ENCODE measurements at regions not wholly inside any gene's neighbourhood (a gene's known extent, or its start where the extent isn't known, plus 50 kb on each side); places are given as distances from the start of the nearest gene placed in this dataset.

DNA sequence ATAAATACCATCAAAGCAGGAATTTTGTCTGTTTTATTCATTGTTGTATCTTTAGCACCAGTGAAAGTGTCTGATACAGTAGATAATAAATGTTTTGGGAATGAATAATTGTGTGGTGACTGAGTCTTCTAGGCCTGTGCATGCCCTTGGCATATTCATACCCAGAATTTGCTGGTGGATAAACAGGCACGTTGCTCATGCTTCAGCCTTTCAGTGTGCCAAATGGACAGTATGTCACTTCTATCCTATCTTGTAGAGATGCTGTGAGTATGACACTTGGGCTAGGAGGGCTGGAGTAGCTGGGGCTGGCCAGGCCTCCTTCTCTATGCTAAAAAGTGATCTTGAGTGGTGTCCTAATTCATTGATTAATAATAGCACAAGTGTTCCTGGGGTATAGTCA, 287.3 kb upstream of the DDI1 start:
- Histone ChIP-seq H3K9me3 (no peaks in the 10 kb centered on the region), H3K4me3 (no peak overlapping the region), H3K27me3 (no peaks in the 10 kb centered on the region), H3K27ac (no peak overlapping the region), H3K4me1 (no peaks in the 10 kb centered on the region), H3K36me3 (no peaks in the 10 kb centered on the region)
- DNase-seq (no peak), ATAC-seq (no peak), FAIRE-seq (no peak)
- TF ChIP-seq, protein P1, sequence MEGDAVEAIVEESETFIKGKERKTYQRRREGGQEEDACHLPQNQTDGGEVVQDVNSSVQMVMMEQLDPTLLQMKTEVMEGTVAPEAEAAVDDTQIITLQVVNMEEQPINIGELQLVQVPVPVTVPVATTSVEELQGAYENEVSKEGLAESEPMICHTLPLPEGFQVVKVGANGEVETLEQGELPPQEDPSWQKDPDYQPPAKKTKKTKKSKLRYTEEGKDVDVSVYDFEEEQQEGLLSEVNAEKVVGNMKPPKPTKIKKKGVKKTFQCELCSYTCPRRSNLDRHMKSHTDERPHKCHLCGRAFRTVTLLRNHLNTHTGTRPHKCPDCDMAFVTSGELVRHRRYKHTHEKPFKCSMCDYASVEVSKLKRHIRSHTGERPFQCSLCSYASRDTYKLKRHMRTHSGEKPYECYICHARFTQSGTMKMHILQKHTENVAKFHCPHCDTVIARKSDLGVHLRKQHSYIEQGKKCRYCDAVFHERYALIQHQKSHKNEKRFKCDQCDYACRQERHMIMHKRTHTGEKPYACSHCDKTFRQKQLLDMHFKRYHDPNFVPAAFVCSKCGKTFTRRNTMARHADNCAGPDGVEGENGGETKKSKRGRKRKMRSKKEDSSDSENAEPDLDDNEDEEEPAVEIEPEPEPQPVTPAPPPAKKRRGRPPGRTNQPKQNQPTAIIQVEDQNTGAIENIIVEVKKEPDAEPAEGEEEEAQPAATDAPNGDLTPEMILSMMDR (IDR thresholded peaks at IDR 0.05): no peak
- intact Hi-C loops (cut with DNase I): no loop called here
- 43 to 56% methylated on average over 1 of the region's 1 CpG for WGBS, 2 donors

- H3K4me3 ChIP-seq: no peak overlapping the region
- H3K4me1 ChIP-seq: no peaks in the 10 kb centered on the region
- no peak overlapping the region for H3K27ac ChIP-seq
- DNase-seq (no peak), ATAC-seq (no peak), FAIRE-seq (no peak)
- TF ChIP-seq, protein P1 (IDR thresholded peaks at IDR 0.05): no peak
- no peaks in the 10 kb centered on the region for H3K27me3 ChIP-seq
- intact Hi-C loops (cut with DNase I): no loop called here
- no peaks in the 10 kb centered on the region for H3K36me3 ChIP-seq
- no peaks in the 10 kb centered on the region for H3K9me3 ChIP-seq
These were observed 267.6 kb upstream of the DDI1 start for GRCh38 chr11:103768816-103769215.

DNA sequence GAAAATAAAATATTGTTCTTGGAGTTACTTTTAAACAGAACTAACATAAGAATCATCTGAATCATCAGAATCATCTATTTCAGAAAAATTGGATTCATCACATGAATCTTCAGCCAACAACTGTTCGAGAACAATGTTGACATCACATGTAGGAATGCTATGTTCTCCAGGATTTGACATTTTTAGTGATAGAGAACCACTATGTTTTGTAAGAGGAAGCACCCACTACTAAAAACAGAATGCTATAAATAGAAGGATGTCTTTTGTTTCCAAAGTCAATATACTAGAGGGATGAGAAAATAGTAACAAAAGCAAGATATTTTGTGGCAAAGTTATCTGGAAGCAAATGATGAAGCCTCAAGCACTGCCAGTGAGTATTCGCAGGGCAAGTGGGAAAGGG, 263.4 kb upstream of the DDI1 start:
- Histone ChIP-seq H3K36me3 (no peaks in the 10 kb centered on the region), H3K4me3 (no peak overlapping the region), H3K9me3 (no peaks in the 10 kb centered on the region), H3K27ac (no peak overlapping the region), H3K4me1 (peaks cover 0 to 3% (median 0%) of the 10 kb centered on the region in 3 donors), H3K27me3 (no peaks in the 10 kb centered on the region)
- DNase-seq (no peak), FAIRE-seq (no peak), ATAC-seq (no peak)
- intact Hi-C loops (cut with DNase I): no loop called here
- WGBS, 2 donors: 79 to 88% methylated on average over 2 of the region's 2 CpGs
- TF ChIP-seq, protein P1 (IDR thresholded peaks at IDR 0.05): no peak

DNA sequence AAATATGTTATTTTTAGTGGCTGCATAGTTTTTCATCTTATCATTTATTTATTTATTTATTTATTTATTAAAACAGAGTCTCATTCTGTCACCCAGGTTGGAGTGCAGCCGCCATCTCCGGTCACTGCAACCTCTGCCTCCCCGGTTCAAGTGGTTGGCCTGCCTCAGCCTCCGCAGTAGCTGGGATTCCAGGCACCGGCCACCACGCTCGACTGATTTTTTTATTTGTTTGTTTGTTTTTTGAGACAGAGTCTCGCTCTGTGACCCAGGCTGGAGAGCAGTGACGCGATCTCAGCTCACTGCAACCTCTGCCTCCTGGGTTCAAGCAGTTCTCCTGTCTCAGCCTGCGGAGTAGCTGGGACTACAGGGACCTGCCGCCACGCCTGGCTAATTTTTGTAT, 262.9 kb upstream of the DDI1 start:
- Histone ChIP-seq H3K4me3 (no peak overlapping the region), H3K9me3 (no peaks in the 10 kb centered on the region), H3K27ac (no peak overlapping the region), H3K27me3 (no peaks in the 10 kb centered on the region), H3K4me1 (peaks cover 0 to 3% (median 0%) of the 10 kb centered on the region in 3 donors), H3K36me3 (no peaks in the 10 kb centered on the region)
- ATAC-seq: no peak
- FAIRE-seq: no peak
- no peak for DNase-seq
- intact Hi-C loops (cut with DNase I): no loop called here
- TF ChIP-seq, protein P1 (IDR thresholded peaks at IDR 0.05): no peak
- 93 to 96% methylated on average over 13 of the region's 13 CpGs for WGBS, 2 donors

GRCh38 chr11:103779054-103779453, 257.4 kb upstream of the DDI1 start:
- WGBS, 2 donors: 87 to 97% methylated on average over 1 of the region's 1 CpG
- Histone ChIP-seq H3K4me3 (no peak overlapping the region), H3K27me3 (no peaks in the 10 kb centered on the region), H3K36me3 (no peaks in the 10 kb centered on the region), H3K4me1 (peaks cover 0 to 3% (median 0%) of the 10 kb centered on the region in 3 donors), H3K9me3 (no peaks in the 10 kb centered on the region), H3K27ac (no peak overlapping the region)
- intact Hi-C loops (cut with DNase I): no loop called here
- DNase-seq: no peak
- no peak for FAIRE-seq
- no peak for ATAC-seq
- TF ChIP-seq, protein P1 (IDR thresholded peaks at IDR 0.05): no peak

Data from pancreas (tissue), 10 donors.